ENCODE measurements at regions not wholly inside any gene's neighbourhood (a gene's known extent, or its start where the extent isn't known, plus 50 kb on each side); places are given as distances from the start of the nearest gene placed in this dataset.
"Not testable (repeated sequence)": the region's sequence is repeated elsewhere in the genome, so short reads cannot be mapped to it uniquely, and the experiment has no call there.

- not testable (repeated sequence) for DNase-seq (ENCODE audit: insufficient read length); FAIRE-seq
Measured at GRCh38 chrX:91500499-91500898, 65.9 kb downstream of the PABPC5 start.

- not testable (repeated sequence) for DNase-seq (ENCODE audit: insufficient read length)
- FAIRE-seq, result peak; percentile 91
Measured at GRCh38 chrX:91530209-91530608, 95.6 kb downstream of the PABPC5 start.

GRCh38 chrX:91563127-91563526 is 128.5 kb downstream of the PABPC5 start:
- not testable (repeated sequence) for DNase-seq (ENCODE audit: insufficient read length); FAIRE-seq

Measured in GM12892 (cell line).